Lung (tissue), 11 donors: ENCODE measurements at regions not wholly inside any gene's neighbourhood (a gene's known extent, or its start where the extent isn't known, plus 50 kb on each side); places are given as distances from the start of the nearest gene placed in this dataset.

Experiments
- ATAC-seq: fragments of 200-7000 bp; cut with Tn5 transposase; one replicate; pipeline ENCODE4 v1.9.1; 2020; ENCODE audit warnings: moderate number of reproducible peaks; ENCODE audit not compliant: insufficient read depth, low FRiP score
- DNase-seq, 3 donors: peaks; one replicate each; pipeline ENCODE4 v3.0.0-alpha.2; 2013 to 2017
- H3K27ac ChIP-seq, 2 donors: one replicate each; pipeline ENCODE4 v1.5.1; 2013; ENCODE audit warnings: mild to moderate bottlenecking in 2 of 2, moderate library complexity in 2 of 2, control low read depth in 1 of 2, inconsistent platforms in 1 of 2, low read depth in 1 of 2, low read length in 1 of 2
- H3K27me3 ChIP-seq, 3 donors: one replicate each; pipeline ENCODE4 v1.5.1; 2013; ENCODE audit warnings: low read length in 2 of 3; ENCODE audit not compliant: control insufficient read depth in 3 of 3, insufficient read depth in 3 of 3
- H3K36me3 ChIP-seq, 4 donors: one replicate each; pipeline ENCODE4 v1.5.1; 2013; ENCODE audit warnings: low read length in 4 of 4, mild to moderate bottlenecking in 1 of 4, moderate library complexity in 1 of 4; ENCODE audit not compliant: control insufficient read depth in 4 of 4, insufficient read depth in 4 of 4
- H3K4me1 ChIP-seq, 5 donors: one replicate each; pipeline ENCODE4 v1.5.1; 2013; ENCODE audit warnings: low read length in 5 of 5, mild to moderate bottlenecking in 2 of 5, moderate library complexity in 1 of 5; ENCODE audit not compliant: control insufficient read depth in 5 of 5, insufficient read depth in 5 of 5
- H3K4me3 ChIP-seq: one replicate; pipeline ENCODE4 v1.5.1; 2013; ENCODE audit warnings: mild to moderate bottlenecking, control low read depth, moderate library complexity
- H3K9ac ChIP-seq, 2 donors: one replicate each; pipeline ENCODE4 v1.5.1; 2013; ENCODE audit warnings: low read length in 2 of 2, control low read depth in 1 of 2; ENCODE audit not compliant: insufficient read depth in 1 of 2
- H3K9me3 ChIP-seq, 4 donors: one replicate each; pipeline ENCODE4 v1.5.1; 2013; ENCODE audit warnings: low read length in 3 of 4, mild to moderate bottlenecking in 1 of 4, moderate library complexity in 1 of 4; ENCODE audit not compliant: control insufficient read depth in 4 of 4, insufficient read depth in 3 of 4
- WGBS, 2 donors: extraction: QIAGEN DNeasy Blood & Tissue Kit; methylation state at CpG; one replicate each; pipeline ENCODE4 v1.1.7; 2013; 5-methylcytosine and 5-hydroxymethylcytosine counted together
- TF ChIP-seq, protein P1 (sequence below): IDR thresholded peaks from 2 replicates; pipeline ENCODE4 v1.5.1; 2012; ENCODE audit warnings: mild to moderate bottlenecking; ENCODE audit errors: control extremely low read depth, extremely low read depth
- donor health status: control.
- donor health status: control.
- donor health status: Bipolar disorder and iron deficiency.
- donor health status: healthy.
- donor health status: DM: yes; HTN: yes; CAD: no.

DNA sequence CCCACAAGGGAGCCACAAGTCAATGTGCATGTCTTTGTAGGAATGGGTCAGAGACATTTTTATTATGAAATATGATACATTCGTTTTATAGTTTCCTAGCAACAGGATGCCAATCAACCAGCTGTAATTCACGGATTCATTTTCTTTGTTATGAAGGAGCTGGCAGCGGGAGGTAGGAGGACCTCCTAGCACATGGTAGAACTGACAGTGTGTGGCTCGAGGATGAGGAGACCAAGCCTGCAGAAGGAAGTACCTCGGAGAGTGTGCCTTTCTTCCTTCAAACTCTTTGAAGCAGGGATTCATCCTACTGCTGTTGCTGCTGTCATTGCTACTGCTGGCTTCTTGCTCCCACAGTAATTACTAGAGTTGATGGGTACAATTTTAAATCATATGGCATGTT, 504.8 kb upstream of the KLHL29 start:
- no peak for DNase-seq
- Histone ChIP-seq H3K27ac (no peak overlapping the region), H3K4me1 (no peaks in the 10 kb centered on the region), H3K27me3 (no peaks in the 10 kb centered on the region), H3K9ac (no peak overlapping the region), H3K9me3 (peaks cover 0 to 2% (median 0%) of the 10 kb centered on the region in 4 donors), H3K4me3 (no peak overlapping the region), H3K36me3 (no peaks in the 10 kb centered on the region)
- TF ChIP-seq, protein P1, sequence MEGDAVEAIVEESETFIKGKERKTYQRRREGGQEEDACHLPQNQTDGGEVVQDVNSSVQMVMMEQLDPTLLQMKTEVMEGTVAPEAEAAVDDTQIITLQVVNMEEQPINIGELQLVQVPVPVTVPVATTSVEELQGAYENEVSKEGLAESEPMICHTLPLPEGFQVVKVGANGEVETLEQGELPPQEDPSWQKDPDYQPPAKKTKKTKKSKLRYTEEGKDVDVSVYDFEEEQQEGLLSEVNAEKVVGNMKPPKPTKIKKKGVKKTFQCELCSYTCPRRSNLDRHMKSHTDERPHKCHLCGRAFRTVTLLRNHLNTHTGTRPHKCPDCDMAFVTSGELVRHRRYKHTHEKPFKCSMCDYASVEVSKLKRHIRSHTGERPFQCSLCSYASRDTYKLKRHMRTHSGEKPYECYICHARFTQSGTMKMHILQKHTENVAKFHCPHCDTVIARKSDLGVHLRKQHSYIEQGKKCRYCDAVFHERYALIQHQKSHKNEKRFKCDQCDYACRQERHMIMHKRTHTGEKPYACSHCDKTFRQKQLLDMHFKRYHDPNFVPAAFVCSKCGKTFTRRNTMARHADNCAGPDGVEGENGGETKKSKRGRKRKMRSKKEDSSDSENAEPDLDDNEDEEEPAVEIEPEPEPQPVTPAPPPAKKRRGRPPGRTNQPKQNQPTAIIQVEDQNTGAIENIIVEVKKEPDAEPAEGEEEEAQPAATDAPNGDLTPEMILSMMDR: no peak
- ATAC-seq: no peak
- 78 to 79% methylated on average over 5 of the region's 5 CpGs for WGBS, 2 donors

DNA sequence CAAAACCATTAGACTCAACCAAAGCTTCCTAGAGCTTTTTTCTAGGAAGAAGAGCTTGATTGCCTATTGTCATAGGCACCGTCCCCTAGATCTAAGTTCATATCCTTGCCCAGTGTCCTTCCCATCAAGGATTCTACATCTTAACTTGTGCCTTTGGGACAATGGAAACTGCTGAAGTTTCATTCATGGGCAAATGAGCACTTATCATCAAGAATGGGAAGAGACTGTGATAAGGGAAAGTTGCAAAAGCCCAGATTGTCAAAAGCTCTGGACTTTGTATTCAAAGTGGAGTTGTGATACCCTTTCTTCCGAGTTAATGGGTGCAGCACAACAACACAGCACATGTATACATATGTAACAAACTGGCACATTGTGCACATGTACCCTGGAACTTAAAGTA, 503.0 kb upstream of the KLHL29 start:
- no peak overlapping the region for H3K27ac ChIP-seq
- no peak overlapping the region for H3K4me3 ChIP-seq
- WGBS, 2 donors: 88 to 90% methylated on average over 2 of the region's 2 CpGs
- no peaks in the 10 kb centered on the region for H3K9me3 ChIP-seq
- no peaks in the 10 kb centered on the region for H3K27me3 ChIP-seq
- H3K4me1 ChIP-seq: no peaks in the 10 kb centered on the region
- TF ChIP-seq, protein P1: no peak
- no peak overlapping the region for H3K9ac ChIP-seq
- DNase-seq (no peak), ATAC-seq (no peak)
- H3K36me3 ChIP-seq: no peaks in the 10 kb centered on the region

DNA sequence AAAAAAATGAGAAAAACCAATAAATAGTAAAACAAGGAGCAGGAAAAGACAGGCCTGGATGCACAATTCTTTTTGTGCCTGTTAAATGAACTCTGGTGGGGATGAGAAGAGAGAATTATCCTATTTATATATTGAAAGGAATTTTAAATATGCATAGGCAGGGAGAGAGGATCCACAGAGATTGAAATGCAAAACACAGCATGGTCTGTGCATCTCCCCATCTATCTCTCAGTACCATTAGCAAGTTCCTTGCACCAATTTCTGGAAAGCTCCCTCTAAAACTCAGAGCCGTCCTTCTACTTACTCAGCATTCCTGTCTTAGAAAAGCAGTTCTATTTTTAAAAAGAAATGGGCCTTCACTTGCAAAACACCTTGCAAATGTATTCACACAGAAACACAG, 502.3 kb upstream of the KLHL29 start:
- TF ChIP-seq, protein P1: no peak
- Histone ChIP-seq H3K4me3 (no peak overlapping the region), H3K27me3 (no peaks in the 10 kb centered on the region), H3K27ac (no peak overlapping the region), H3K4me1 (no peaks in the 10 kb centered on the region), H3K9ac (no peak overlapping the region), H3K9me3 (no peaks in the 10 kb centered on the region), H3K36me3 (no peaks in the 10 kb centered on the region)
- WGBS, 2 donors: 59 to 64% methylated on average over 1 of the region's 1 CpG
- DNase-seq (no peak), ATAC-seq (no peak)

DNA sequence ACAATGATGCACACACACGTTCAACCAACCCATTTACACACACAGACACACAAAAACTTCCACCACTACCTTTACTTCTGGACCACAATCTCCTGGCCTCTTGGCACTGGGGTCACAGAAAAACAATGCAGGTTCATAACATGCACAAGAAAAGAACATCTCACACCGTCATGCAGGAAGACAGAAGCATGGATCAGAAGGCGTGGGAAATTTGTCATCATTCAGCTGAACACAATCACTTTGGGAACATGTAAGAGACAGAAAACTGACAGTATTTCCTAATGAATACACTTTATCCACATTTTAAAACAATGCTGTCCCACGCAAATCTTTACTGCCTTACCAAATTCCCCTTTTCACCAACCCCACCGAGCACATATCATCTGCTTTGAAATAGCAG, 501.9 kb upstream of the KLHL29 start:
- no peaks in the 10 kb centered on the region for H3K9me3 ChIP-seq
- no peaks in the 10 kb centered on the region for H3K4me1 ChIP-seq
- 65 to 71% methylated on average over 5 of the region's 5 CpGs for WGBS, 2 donors
- no peak overlapping the region for H3K9ac ChIP-seq
- TF ChIP-seq, protein P1: no peak
- no peak overlapping the region for H3K27ac ChIP-seq
- no peaks in the 10 kb centered on the region for H3K36me3 ChIP-seq
- no peak overlapping the region for H3K4me3 ChIP-seq
- H3K27me3 ChIP-seq: no peaks in the 10 kb centered on the region
- no peak for DNase-seq
- no peak for ATAC-seq
